GM13976 (cell line): ENCODE measurements at regions not wholly inside any gene's neighbourhood (a gene's known extent, or its start where the extent isn't known, plus 50 kb on each side); places are given as distances from the start of the nearest gene placed in this dataset.

Source experiments
- DNase-seq: peaks from one replicate; pipeline ENCODE4 v3.0.0; 2012; ENCODE audit warnings: low spot score
- in situ Hi-C: fragments of 300-500 bp; cut with MboI; formaldehyde crosslinking; loops from one replicate; pipeline ENCODE4 v1.12.0; 2022; ENCODE audit warnings: low sequenced_read_pairs, mixed read lengths, inconsistent platforms; ENCODE audit not compliant: unreplicated experiment
- TF ChIP-seq, protein P1 (sequence below): IDR thresholded peaks from 2 replicates; pipeline ENCODE4 v1.5.1; 2012; ENCODE audit warnings: borderline replicate concordance, mild to moderate bottlenecking; ENCODE audit not compliant: insufficient read depth; ENCODE audit errors: extremely low read depth, missing control alignments, control extremely low read depth

DNA sequence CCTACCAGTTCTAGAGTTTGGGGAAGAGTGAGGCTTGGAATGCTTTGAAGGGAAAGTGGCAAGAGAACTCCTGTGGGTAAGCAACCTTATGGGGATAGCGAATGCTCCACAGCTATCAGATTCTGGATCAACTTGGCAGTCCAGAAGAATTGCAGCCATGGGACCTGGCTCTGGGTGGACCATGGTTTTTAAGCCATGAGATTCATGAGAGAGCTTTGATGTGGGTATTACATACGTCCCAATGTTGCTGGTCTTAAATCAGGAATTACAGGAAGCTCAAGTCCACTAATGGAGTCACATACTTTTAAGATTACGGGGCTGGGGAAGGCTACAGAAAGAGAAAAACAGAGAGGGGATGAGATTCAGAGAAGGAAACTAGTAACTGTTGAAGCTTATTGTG is 142.5 kb upstream of the ELAC2 start:
- in situ Hi-C loops: no loop called here
- TF ChIP-seq, protein P1, sequence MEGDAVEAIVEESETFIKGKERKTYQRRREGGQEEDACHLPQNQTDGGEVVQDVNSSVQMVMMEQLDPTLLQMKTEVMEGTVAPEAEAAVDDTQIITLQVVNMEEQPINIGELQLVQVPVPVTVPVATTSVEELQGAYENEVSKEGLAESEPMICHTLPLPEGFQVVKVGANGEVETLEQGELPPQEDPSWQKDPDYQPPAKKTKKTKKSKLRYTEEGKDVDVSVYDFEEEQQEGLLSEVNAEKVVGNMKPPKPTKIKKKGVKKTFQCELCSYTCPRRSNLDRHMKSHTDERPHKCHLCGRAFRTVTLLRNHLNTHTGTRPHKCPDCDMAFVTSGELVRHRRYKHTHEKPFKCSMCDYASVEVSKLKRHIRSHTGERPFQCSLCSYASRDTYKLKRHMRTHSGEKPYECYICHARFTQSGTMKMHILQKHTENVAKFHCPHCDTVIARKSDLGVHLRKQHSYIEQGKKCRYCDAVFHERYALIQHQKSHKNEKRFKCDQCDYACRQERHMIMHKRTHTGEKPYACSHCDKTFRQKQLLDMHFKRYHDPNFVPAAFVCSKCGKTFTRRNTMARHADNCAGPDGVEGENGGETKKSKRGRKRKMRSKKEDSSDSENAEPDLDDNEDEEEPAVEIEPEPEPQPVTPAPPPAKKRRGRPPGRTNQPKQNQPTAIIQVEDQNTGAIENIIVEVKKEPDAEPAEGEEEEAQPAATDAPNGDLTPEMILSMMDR: no peak
- DNase-seq: no peak

DNA sequence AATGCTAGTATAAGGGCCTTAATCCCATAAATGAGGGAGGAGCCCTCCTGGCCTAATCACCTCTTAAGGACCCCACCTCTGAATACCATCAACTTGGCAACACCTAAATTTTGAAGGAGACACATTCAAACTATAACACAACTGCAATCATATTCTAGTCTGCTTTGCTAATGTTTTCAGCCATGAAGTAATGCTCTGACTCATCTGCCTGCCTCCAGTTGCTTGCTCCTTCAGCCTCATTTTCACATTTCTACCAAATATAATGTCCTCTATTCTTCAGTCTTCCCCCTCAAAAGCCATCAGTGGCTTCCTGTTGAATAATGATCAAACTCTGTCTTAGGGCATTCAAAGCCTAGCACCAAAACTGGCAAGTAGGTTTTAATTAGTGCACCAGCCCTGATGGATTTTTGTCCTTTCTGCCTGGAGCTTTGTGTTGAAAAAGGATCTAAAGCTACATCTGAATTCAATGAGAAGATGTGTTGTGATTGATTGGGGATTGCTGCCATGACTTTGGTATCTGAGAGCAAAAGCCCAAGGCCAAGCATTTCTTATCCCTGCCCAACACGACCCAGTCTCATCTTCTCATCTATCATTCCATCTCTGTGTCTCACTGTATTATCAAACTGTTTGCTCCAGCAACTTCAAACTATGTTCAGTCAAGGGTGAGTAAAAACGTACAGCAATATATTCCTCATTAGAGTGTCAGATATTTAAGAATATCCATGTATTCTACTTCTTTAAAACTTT is 140.8 kb upstream of the ELAC2 start:
- TF ChIP-seq, protein P1: no peak
- in situ Hi-C loops: no loop called here
- no peak for DNase-seq

DNA sequence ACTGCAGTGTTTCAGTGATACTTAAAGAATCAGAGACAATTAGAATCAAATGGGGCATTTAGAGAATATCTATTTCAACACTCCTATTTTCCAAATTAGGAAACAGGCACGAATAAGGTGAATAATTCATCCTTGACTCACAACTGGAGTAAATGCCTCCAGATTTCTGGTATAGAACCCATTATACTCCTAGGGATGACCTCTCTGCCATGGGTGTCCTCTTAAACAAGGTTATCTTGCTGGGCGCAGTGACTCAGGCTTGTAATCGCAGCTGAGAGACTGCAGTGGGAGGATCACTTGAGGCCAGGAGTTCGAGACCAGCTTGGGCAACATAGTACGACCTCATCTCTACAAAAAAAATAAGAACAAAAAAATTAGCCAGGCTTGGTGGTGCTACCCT is 139.8 kb upstream of the ELAC2 start:
- TF ChIP-seq, protein P1: no peak
- in situ Hi-C loops: no loop called here
- no peak for DNase-seq

DNA sequence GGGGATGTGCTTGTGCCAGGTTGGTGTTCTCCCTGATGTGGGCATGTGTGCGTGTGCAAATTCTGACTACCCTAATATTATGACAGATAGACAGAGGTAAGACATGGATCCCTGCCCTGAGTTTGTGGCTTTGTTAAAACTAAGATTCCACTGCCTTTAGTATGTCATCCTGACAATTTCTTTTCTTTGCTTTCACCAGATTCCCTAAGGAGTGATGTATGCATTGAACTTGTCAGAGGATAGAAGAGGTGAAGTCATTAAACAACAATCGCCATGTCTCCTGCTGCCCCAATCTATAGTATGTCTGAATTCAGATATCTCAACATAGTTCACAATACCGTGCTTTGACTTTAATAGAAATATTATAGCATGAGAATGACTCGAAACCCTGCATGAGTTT is 137.1 kb upstream of the ELAC2 start:
- TF ChIP-seq, protein P1: no peak
- no peak for DNase-seq
- in situ Hi-C loops: no loop called here

DNA sequence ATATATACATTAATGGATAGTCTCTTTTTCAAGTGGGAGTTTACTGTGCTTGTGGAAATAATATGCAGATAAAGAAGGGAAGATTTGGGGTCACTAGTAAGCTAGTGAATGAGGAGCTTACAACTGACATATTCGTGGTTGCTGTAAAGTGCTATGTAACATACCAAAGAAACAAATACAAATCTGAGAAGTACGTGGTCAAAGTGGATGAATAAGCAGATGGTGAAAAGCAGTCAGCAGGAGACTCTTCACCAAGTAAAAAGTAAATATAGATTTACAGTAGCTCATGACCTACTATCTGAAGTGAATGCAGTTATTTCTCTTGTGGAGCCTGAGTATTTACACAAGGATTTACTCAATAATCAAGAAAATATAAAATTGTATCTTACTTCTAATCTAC is 136.6 kb upstream of the ELAC2 start:
- TF ChIP-seq, protein P1: no peak
- in situ Hi-C loops: no loop called here
- no peak for DNase-seq

DNA sequence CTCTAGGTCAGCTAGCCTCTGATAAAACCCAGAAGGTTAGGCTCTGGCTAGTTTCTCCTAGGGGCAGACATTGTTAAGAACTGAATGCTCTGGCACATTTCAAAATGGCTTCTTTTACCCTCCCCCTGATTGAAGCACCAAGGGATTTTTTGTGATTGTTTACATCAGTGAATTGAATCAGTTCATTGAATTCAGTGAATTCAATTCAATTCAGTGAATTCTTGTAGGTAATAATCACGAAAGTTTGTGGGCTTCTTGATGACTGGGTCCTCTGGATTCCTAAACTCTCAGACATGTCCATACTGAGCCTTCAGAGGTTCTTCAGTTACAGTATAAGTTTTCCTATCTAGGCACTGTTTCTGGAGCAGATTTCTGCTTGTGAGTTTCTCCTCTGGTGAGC is 135.2 kb upstream of the ELAC2 start:
- TF ChIP-seq, protein P1: no peak
- DNase-seq: no peak
- in situ Hi-C loops: no loop called here
